ENCODE measurements at regions not wholly inside any gene's neighbourhood (a gene's known extent, or its start where the extent isn't known, plus 50 kb on each side); places are given as distances from the start of the nearest gene placed in this dataset.

DNA sequence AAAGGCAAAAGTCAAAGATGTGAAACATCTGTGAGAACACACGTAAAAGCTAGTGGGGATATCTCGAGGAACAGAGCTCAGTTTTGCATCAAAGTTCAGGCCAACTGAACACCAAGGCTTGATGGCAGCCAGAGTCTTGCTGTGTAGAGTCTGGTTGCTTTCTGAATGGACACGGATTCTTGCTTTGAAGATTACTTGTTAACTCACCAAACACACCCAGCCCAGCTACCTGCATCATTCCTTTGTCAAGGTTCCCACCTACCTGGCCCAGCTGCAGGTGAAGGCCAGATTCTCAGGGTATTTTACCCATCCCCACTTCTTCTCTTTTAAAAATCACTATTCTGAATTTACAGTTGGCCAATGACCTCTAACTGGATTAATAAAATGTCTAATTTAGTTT is 174.4 kb upstream of the PHYHIPL start:
- no peak overlapping the region for H3K4me3 Mint-ChIP-seq
- H3K27ac Mint-ChIP-seq = no peak overlapping the region
- H3K27me3 Mint-ChIP-seq (ENCODE audit: low read depth) = no peaks in the 10 kb centered on the region
- TF ChIP-seq SMAD3 (CRISPR knock-in tag; IDR thresholded peaks at IDR 0.05; ENCODE audit: borderline replicate concordance) (no peak), JUN (CRISPR knock-in tag; IDR thresholded peaks at IDR 0.05) (no peak), SOX15 (CRISPR knock-in tag; IDR thresholded peaks at IDR 0.05) (no peak), ZNF396 (CRISPR knock-in tag; IDR thresholded peaks at IDR 0.05; ENCODE audit: borderline replicate concordance) (no peak), RELA (CRISPR knock-in tag; IDR thresholded peaks at IDR 0.05; ENCODE audit: borderline replicate concordance) (no peak), FOXK1 (CRISPR knock-in tag; IDR thresholded peaks at IDR 0.05) (no peak), ESRRA (CRISPR knock-in tag; IDR thresholded peaks at IDR 0.05; ENCODE audit: borderline replicate concordance) (no peak), GTF2I (CRISPR knock-in tag; conservative IDR thresholded peaks at IDR 0.05) (no peak), GRHL2 (CRISPR knock-in tag; IDR thresholded peaks at IDR 0.05; ENCODE audit: insufficient replicate concordance, severe bottlenecking) (no peak), CBFB (CRISPR knock-in tag; IDR thresholded peaks at IDR 0.05; ENCODE audit: low read depth) (no peak), SMAD4 (CRISPR knock-in tag; IDR thresholded peaks at IDR 0.05) (no peak), ZNF423 (CRISPR knock-in tag; IDR thresholded peaks at IDR 0.05) (no peak), OVOL2 (CRISPR knock-in tag; IDR thresholded peaks at IDR 0.05; ENCODE audit: borderline replicate concordance) (no peak), TCF7 (CRISPR knock-in tag; IDR thresholded peaks at IDR 0.05; ENCODE audit: low read depth) (no peak), PRRX2 (CRISPR knock-in tag; IDR thresholded peaks at IDR 0.05) (no peak), GABPB1 (CRISPR knock-in tag; IDR thresholded peaks at IDR 0.05) (no peak)
- TF ChIP-seq, protein P1, sequence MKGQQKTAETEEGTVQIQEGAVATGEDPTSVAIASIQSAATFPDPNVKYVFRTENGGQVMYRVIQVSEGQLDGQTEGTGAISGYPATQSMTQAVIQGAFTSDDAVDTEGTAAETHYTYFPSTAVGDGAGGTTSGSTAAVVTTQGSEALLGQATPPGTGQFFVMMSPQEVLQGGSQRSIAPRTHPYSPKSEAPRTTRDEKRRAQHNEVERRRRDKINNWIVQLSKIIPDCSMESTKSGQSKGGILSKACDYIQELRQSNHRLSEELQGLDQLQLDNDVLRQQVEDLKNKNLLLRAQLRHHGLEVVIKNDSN (CRISPR knock-in tag; IDR thresholded peaks at IDR 0.05) = no peak
- TF ChIP-seq, protein P2, sequence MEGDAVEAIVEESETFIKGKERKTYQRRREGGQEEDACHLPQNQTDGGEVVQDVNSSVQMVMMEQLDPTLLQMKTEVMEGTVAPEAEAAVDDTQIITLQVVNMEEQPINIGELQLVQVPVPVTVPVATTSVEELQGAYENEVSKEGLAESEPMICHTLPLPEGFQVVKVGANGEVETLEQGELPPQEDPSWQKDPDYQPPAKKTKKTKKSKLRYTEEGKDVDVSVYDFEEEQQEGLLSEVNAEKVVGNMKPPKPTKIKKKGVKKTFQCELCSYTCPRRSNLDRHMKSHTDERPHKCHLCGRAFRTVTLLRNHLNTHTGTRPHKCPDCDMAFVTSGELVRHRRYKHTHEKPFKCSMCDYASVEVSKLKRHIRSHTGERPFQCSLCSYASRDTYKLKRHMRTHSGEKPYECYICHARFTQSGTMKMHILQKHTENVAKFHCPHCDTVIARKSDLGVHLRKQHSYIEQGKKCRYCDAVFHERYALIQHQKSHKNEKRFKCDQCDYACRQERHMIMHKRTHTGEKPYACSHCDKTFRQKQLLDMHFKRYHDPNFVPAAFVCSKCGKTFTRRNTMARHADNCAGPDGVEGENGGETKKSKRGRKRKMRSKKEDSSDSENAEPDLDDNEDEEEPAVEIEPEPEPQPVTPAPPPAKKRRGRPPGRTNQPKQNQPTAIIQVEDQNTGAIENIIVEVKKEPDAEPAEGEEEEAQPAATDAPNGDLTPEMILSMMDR (IDR thresholded peaks at IDR 0.05) = no peak
- ChIA-PET POLR2A (no interaction called here), CTCF (interaction anchor here (0.8 kb wide), 1 partner anchor 20 kb away, joined by 3 read pairs; no protein-coding TSS in a partner anchor)
- ATAC-seq (no peak), DNase-seq (ENCODE audit: low spot score) (no peak)
- no peaks in the 10 kb centered on the region for H3K36me3 Mint-ChIP-seq
- H3K9me3 Mint-ChIP-seq = no peaks in the 10 kb centered on the region
- H3K4me1 Mint-ChIP-seq = no peaks in the 10 kb centered on the region; the same call in 1 of the 2 replicates

DNA sequence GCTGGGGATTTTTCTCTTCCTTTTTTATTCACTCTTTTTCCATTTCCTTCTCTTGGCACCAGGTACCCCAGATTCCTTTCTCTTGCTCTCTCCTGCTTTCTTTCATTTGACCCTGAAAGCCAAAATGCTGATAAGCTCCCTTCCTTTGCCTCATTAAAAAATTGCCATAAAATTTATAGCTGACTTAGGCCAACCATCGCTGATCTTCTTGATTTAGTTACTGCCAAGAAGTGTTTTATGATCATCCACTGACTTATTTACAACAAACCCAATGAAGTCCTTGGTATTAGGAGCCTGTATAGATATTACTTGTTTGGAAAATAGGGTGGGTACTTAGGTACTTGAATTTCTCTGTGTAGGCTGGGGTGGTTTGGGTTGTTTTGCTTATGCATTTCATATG is 173.2 kb upstream of the PHYHIPL start:
- Mint-ChIP-seq H3K27ac (no peak overlapping the region), H3K36me3 (no peaks in the 10 kb centered on the region), H3K4me1 (peaks cover under 1% of the 10 kb centered on the region), H3K27me3 (ENCODE audit: low read depth) (no peaks in the 10 kb centered on the region), H3K9me3 (no peaks in the 10 kb centered on the region), H3K4me3 (no peak overlapping the region)
- ChIA-PET CTCF (no interaction called here), POLR2A (interaction anchor here (0.5 kb wide), 1 partner anchor 25 kb away, joined by 4 read pairs; no protein-coding TSS in a partner anchor)
- ATAC-seq = no peak
- no peak for DNase-seq (ENCODE audit: low spot score)
- no peak for TF ChIP-seq FOXP1 (CRISPR knock-in tag; IDR thresholded peaks at IDR 0.05; ENCODE audit: borderline replicate concordance)
- no peak for TF ChIP-seq ZNF263 (CRISPR knock-in tag; IDR thresholded peaks at IDR 0.05; ENCODE audit: low read depth)

DNA sequence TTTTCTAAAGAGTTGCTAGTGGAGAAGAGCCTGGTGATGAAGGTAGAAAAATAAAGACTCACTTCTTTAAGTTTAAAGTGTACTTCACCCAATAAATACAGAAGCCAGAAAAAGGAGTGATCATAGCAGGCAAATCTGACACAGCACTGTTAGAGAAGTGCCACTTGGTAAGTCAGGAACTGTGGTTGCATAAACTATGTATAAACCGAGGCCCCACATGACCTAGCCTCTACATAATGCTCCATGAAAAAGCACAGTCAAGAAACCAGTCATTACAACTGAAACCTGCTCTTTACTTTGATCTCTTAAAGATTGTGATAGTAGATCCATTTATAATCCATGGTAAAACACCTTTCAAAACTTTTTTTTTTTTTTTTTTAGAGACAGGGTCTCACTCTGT is 172.1 kb upstream of the PHYHIPL start:
- POLR2A ChIA-PET = no interaction called here
- ATAC-seq (no peak), DNase-seq (ENCODE audit: low spot score) (no peak)
- no peaks in the 10 kb centered on the region for H3K27me3 Mint-ChIP-seq (ENCODE audit: low read depth)
- H3K36me3 Mint-ChIP-seq = no peaks in the 10 kb centered on the region
- CTCF ChIA-PET = interaction anchor here (0.8 kb wide), 1 partner anchor 41 kb away, joined by 3 read pairs; no protein-coding TSS in a partner anchor
- TF ChIP-seq, protein P3, sequence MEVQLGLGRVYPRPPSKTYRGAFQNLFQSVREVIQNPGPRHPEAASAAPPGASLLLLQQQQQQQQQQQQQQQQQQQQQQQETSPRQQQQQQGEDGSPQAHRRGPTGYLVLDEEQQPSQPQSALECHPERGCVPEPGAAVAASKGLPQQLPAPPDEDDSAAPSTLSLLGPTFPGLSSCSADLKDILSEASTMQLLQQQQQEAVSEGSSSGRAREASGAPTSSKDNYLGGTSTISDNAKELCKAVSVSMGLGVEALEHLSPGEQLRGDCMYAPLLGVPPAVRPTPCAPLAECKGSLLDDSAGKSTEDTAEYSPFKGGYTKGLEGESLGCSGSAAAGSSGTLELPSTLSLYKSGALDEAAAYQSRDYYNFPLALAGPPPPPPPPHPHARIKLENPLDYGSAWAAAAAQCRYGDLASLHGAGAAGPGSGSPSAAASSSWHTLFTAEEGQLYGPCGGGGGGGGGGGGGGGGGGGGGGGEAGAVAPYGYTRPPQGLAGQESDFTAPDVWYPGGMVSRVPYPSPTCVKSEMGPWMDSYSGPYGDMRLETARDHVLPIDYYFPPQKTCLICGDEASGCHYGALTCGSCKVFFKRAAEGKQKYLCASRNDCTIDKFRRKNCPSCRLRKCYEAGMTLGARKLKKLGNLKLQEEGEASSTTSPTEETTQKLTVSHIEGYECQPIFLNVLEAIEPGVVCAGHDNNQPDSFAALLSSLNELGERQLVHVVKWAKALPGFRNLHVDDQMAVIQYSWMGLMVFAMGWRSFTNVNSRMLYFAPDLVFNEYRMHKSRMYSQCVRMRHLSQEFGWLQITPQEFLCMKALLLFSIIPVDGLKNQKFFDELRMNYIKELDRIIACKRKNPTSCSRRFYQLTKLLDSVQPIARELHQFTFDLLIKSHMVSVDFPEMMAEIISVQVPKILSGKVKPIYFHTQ (CRISPR knock-in tag; IDR thresholded peaks at IDR 0.05) = no peak
- TF ChIP-seq ZNF219 (CRISPR knock-in tag; IDR thresholded peaks at IDR 0.05; ENCODE audit: borderline replicate concordance) (no peak), CREM (CRISPR knock-in tag; IDR thresholded peaks at IDR 0.05) (no peak), TCF7 (CRISPR knock-in tag; IDR thresholded peaks at IDR 0.05; ENCODE audit: low read depth) (no peak), SMAD3 (CRISPR knock-in tag; IDR thresholded peaks at IDR 0.05; ENCODE audit: borderline replicate concordance) (no peak), NR1H2 (CRISPR knock-in tag; IDR thresholded peaks at IDR 0.05) (no peak), FOXJ3 (CRISPR knock-in tag; IDR thresholded peaks at IDR 0.05; ENCODE audit: borderline replicate concordance) (no peak)
- TF ChIP-seq, protein P4, sequence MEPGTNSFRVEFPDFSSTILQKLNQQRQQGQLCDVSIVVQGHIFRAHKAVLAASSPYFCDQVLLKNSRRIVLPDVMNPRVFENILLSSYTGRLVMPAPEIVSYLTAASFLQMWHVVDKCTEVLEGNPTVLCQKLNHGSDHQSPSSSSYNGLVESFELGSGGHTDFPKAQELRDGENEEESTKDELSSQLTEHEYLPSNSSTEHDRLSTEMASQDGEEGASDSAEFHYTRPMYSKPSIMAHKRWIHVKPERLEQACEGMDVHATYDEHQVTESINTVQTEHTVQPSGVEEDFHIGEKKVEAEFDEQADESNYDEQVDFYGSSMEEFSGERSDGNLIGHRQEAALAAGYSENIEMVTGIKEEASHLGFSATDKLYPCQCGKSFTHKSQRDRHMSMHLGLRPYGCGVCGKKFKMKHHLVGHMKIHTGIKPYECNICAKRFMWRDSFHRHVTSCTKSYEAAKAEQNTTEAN (CRISPR knock-in tag; IDR thresholded peaks at IDR 0.05) = no peak
- no peak overlapping the region for H3K4me3 Mint-ChIP-seq
- peaks cover 3% of the 10 kb centered on the region for H3K4me1 Mint-ChIP-seq
- no peaks in the 10 kb centered on the region for H3K9me3 Mint-ChIP-seq
- no peak overlapping the region for H3K27ac Mint-ChIP-seq
